ENCODE measurements at regions not wholly inside any gene's neighbourhood (a gene's known extent, or its start where the extent isn't known, plus 50 kb on each side); places are given as distances from the start of the nearest gene placed in this dataset.

DNA sequence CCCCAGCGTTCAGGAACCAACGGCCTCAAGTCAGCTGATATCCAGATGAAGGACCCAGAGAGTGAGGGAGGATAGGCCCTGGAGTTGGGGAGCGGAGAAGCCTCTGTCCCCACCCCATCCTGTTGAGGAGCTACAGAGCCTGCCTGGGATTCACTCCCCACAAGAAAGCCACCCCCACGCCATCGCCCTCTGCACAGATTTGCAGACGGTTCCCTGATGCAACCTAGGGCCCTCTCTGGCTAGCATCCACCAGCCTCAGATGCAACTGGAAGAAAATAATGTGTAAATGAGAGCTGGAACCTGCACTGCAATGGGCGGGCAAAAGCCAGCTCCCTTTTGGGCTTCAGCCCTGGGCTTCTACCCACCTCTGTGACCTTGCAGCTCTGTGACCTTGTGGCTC, 185.6 kb downstream of the BCOR start:
- ChIA-PET CTCF (no interaction called here), POLR2A (no interaction called here)
- no peak for DNase-seq
- TF ChIP-seq, protein P1, sequence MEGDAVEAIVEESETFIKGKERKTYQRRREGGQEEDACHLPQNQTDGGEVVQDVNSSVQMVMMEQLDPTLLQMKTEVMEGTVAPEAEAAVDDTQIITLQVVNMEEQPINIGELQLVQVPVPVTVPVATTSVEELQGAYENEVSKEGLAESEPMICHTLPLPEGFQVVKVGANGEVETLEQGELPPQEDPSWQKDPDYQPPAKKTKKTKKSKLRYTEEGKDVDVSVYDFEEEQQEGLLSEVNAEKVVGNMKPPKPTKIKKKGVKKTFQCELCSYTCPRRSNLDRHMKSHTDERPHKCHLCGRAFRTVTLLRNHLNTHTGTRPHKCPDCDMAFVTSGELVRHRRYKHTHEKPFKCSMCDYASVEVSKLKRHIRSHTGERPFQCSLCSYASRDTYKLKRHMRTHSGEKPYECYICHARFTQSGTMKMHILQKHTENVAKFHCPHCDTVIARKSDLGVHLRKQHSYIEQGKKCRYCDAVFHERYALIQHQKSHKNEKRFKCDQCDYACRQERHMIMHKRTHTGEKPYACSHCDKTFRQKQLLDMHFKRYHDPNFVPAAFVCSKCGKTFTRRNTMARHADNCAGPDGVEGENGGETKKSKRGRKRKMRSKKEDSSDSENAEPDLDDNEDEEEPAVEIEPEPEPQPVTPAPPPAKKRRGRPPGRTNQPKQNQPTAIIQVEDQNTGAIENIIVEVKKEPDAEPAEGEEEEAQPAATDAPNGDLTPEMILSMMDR (IDR thresholded peaks at IDR 0.05), result no peak
- H3K9me3 Mint-ChIP-seq, result no peaks in the 10 kb centered on the region
- H3K36me3 Mint-ChIP-seq (ENCODE audit: low read depth), result no peaks in the 10 kb centered on the region
- H3K4me1 Mint-ChIP-seq, result peaks cover 2% of the 10 kb centered on the region
- ATAC-seq (ENCODE audit: low read depth), result no peak
- no peak overlapping the region for H3K4me3 Mint-ChIP-seq
- intact Hi-C loops (cut with micrococcal nuclease), result no loop called here
- H3K27me3 Mint-ChIP-seq, result no peaks in the 10 kb centered on the region
- no peak overlapping the region for H3K27ac Mint-ChIP-seq

- Mint-ChIP-seq H3K27me3 (peaks cover 2% of the 10 kb centered on the region), H3K9me3 (no peaks in the 10 kb centered on the region), H3K27ac (no peak overlapping the region), H3K4me3 (no peak overlapping the region), H3K4me1 (no peaks in the 10 kb centered on the region), H3K36me3 (ENCODE audit: low read depth) (no peaks in the 10 kb centered on the region)
- TF ChIP-seq, protein P1 (IDR thresholded peaks at IDR 0.05), result no peak
- ATAC-seq (ENCODE audit: low read depth) (no peak), DNase-seq (no peak)
- ChIA-PET CTCF (no interaction called here), POLR2A (no interaction called here)
- intact Hi-C loops (cut with micrococcal nuclease), result no loop called here
These were observed 182.7 kb downstream of the BCOR start for GRCh38 chrX:39915081-39915480.

DNA sequence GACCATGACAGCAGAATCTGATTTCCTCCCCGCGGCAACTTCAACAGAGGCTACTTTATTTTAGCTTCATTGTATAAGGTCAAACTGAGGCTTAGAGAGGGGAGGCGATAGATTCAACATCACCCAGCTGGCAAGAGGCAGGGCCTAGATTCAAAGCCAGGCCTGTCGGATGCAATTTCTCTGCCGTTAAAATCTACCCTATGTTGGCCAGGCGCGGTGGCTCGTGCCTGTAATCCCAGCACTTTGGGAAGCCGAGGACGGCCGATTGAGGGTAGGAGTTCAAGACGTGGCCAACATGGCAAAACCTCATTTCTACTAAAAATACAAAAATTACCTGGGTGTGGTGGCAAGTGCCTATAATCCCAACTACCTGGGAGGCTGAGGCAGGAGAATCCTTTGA, 182.2 kb downstream of the BCOR start:
- ChIA-PET CTCF (no interaction called here), POLR2A (no interaction called here)
- Mint-ChIP-seq H3K36me3 (ENCODE audit: low read depth) (no peaks in the 10 kb centered on the region), H3K27me3 (peaks cover 2% of the 10 kb centered on the region), H3K4me1 (no peaks in the 10 kb centered on the region), H3K4me3 (no peak overlapping the region), H3K27ac (no peak overlapping the region), H3K9me3 (no peaks in the 10 kb centered on the region)
- intact Hi-C loops (cut with micrococcal nuclease), result no loop called here
- DNase-seq (no peak), ATAC-seq (ENCODE audit: low read depth) (no peak)
- TF ChIP-seq, protein P1 (IDR thresholded peaks at IDR 0.05), result no peak

DNA sequence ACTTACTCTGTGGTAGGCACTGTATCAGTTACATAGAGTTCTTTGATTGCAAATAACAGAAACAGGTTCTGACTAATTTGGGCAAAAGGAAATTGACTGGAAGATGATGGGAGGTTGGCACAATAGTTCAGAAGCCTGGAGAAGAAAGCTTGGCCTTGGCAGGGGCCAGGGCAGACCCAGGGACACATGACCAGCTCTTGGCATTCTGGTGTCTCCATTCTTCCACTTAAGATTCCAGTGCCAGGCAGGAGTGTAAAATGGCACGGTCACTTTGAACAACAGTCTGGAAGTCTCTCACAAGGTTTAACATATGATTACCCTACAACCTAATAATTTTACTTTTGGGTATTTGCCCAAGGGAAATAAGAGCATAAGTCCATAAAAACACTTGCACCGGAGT, 175.9 kb downstream of the BCOR start:
- CTCF ChIA-PET, result no interaction called here
- no peak for ATAC-seq (ENCODE audit: low read depth)

DNA sequence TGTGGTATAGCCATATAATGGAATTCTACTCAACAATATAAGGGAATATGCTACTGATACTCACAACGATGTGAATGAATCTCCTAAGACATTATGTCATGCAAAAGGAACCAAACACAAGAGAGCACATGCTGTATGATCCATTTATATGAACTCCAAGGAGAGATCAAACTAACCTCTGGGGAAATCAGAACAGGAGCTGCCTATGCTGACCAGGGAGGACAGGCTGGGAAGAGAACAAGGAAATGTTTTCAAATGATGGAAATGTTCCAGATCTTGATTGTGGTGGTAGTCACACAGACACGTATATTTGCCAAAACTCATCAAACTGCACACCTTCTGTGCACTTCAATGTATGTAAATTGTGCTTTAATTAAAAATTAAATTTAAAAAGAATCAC, 175.3 kb downstream of the BCOR start:
- ChIA-PET POLR2A (no interaction called here), CTCF (no interaction called here)
- no peak overlapping the region for H3K4me3 Mint-ChIP-seq
- no peak for DNase-seq
- no peaks in the 10 kb centered on the region for H3K9me3 Mint-ChIP-seq
- H3K36me3 Mint-ChIP-seq (ENCODE audit: low read depth), result no peaks in the 10 kb centered on the region
- no peaks in the 10 kb centered on the region for H3K4me1 Mint-ChIP-seq
- no peak for ATAC-seq (ENCODE audit: low read depth)
- TF ChIP-seq, protein P1 (IDR thresholded peaks at IDR 0.05), result no peak
- H3K27ac Mint-ChIP-seq, result no peak overlapping the region
- H3K27me3 Mint-ChIP-seq, result peaks cover 2% of the 10 kb centered on the region
- intact Hi-C loops (cut with micrococcal nuclease), result no loop called here

More for the DNA sequence above, 175.9 kb downstream of the BCOR start:
- Mint-ChIP-seq H3K27ac (no peak overlapping the region), H3K4me1 (no peaks in the 10 kb centered on the region), H3K36me3 (ENCODE audit: low read depth) (no peaks in the 10 kb centered on the region), H3K4me3 (no peak overlapping the region), H3K27me3 (peaks cover 2% of the 10 kb centered on the region), H3K9me3 (no peaks in the 10 kb centered on the region)
- DNase-seq, result no peak
- intact Hi-C loops (cut with micrococcal nuclease), result no loop called here
- POLR2A ChIA-PET, result no interaction called here
- TF ChIP-seq, protein P1 (IDR thresholded peaks at IDR 0.05), result no peak
